Brain microvascular endothelial cell (primary cell): ENCODE measurements at regions not wholly inside any gene's neighbourhood (a gene's known extent, or its start where the extent isn't known, plus 50 kb on each side); places are given as distances from the start of the nearest gene placed in this dataset.

Experiments
- DNase-seq: peaks from one replicate; pipeline ENCODE4 v3.0.0-alpha.2; 2020
- H3K27ac ChIP-seq: fragments of 250-450 bp; sonication (Bioruptor Pico); 2 replicates; pipeline ENCODE4 v1.5.1; 2020; ENCODE audit warnings: mild to moderate bottlenecking, moderate library complexity
- H3K27me3 ChIP-seq: fragments of 250-450 bp; sonication (Bioruptor Pico); replicated peaks from 2 replicates; pipeline ENCODE4 v1.5.1; 2020; ENCODE audit warnings: mild to moderate bottlenecking
- H3K36me3 ChIP-seq: fragments of 250-450 bp; sonication (Bioruptor Pico); replicated peaks from 2 replicates; pipeline ENCODE4 v1.5.1; 2020; ENCODE audit warnings: mild to moderate bottlenecking
- H3K4me3 ChIP-seq: 2 replicates; pipeline ENCODE4 v1.5.1; 2011; ENCODE audit warnings: low read depth, mild to moderate bottlenecking, control low read depth, low read length, moderate library complexity
- CTCF ChIP-seq: IDR thresholded peaks from 2 replicates; pipeline ENCODE4 v1.5.1; 2011; ENCODE audit warnings: low read depth, mild to moderate bottlenecking, moderate library complexity, low read length, control low read depth, inconsistent platforms; ENCODE audit errors: missing control alignments
- in situ Hi-C: cut with HindIII; loops from 2 replicates; pipeline ENCODE4 v1.10.0; 2017; ENCODE audit warnings: low sequenced_read_pairs, low pct_ligation_motif_present

GRCh38 chr11:95442531-95443050 is 211.6 kb upstream of the SESN3 start:
- H3K36me3 ChIP-seq, result no peaks in the 10 kb centered on the region
- no peak for TF ChIP-seq CTCF
- DNase-seq, result no peak
- H3K4me3 ChIP-seq, result no peak overlapping the region
- in situ Hi-C loops, result no loop called here
- H3K27me3 ChIP-seq, result no peaks in the 10 kb centered on the region
- no peak overlapping the region for H3K27ac ChIP-seq

GRCh38 chr11:95435628-95436353 is 204.8 kb upstream of the SESN3 start:
- in situ Hi-C loops, result no loop called here
- H3K27ac ChIP-seq, result no peak overlapping the region
- DNase-seq, result no peak
- no peaks in the 10 kb centered on the region for H3K27me3 ChIP-seq
- no peak for TF ChIP-seq CTCF
- no peaks in the 10 kb centered on the region for H3K36me3 ChIP-seq
- no peak overlapping the region for H3K4me3 ChIP-seq

- no peak for TF ChIP-seq CTCF
- Histone ChIP-seq H3K36me3 (no peaks in the 10 kb centered on the region), H3K27me3 (no peaks in the 10 kb centered on the region), H3K27ac (no peak overlapping the region), H3K4me3 (no peak overlapping the region)
- DNase-seq, result no peak
- in situ Hi-C loops, result no loop called here
Observed at GRCh38 chr11:95435192-95435591, 204.2 kb upstream of the SESN3 start.

- no peak overlapping the region for H3K4me3 ChIP-seq
- no peak overlapping the region for H3K27ac ChIP-seq
- no peak for TF ChIP-seq CTCF
- DNase-seq, result no peak
- H3K36me3 ChIP-seq, result no peaks in the 10 kb centered on the region
- H3K27me3 ChIP-seq, result no peaks in the 10 kb centered on the region
- in situ Hi-C loops, result no loop called here
Observed at GRCh38 chr11:95434489-95435057, 203.6 kb upstream of the SESN3 start.

- TF ChIP-seq CTCF, result no peak
- no peak overlapping the region for H3K4me3 ChIP-seq
- in situ Hi-C loops, result no loop called here
- H3K27me3 ChIP-seq, result no peaks in the 10 kb centered on the region
- no peak overlapping the region for H3K27ac ChIP-seq
- no peak for DNase-seq
- H3K36me3 ChIP-seq, result no peaks in the 10 kb centered on the region
Observed at GRCh38 chr11:95434009-95434408, 203.0 kb upstream of the SESN3 start.
